GM12872 (cell line): ENCODE measurements at regions not wholly inside any gene's neighbourhood (a gene's known extent, or its start where the extent isn't known, plus 50 kb on each side); places are given as distances from the start of the nearest gene placed in this dataset.
A peak's percentile ranks its signal among the peaks of the same experiment; 100 is the strongest.

Source experiments
- TF ChIP-seq, protein P1 (sequence below): IDR thresholded peaks from 3 replicates; pipeline ENCODE4 v1.5.1; 2011; ENCODE audit warnings: low read depth, mild to moderate bottlenecking, low read length, moderate library complexity; ENCODE audit not compliant: insufficient read depth

DNA sequence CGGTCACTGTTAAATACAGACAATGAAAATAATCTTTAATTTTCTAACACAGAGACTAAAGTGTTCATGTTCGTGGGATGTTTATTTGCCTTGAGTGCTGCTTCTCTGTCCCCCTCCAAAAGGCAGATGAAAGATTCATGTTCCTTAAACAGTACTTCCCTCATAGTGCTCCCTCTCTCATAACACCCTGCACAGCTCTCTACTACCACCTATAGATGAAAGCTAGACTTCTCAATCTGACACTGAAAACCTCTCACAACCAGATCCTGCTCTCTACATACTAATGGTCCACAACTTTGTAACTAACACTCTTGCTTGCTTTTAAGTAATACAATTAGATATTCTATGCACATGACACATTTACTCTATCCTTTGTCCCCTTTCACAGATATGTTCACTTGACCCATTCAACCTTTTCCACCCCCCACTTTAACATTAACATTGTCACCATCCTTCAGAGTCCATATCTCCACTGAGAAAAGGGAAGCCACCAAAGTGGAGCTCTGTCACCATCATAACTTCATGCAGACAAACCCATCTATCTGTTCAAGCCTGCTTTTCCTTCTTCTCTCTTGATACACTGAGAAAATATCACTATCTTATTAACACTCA lies 266.4 kb upstream of the USP15 start:
- TF ChIP-seq, protein P1, sequence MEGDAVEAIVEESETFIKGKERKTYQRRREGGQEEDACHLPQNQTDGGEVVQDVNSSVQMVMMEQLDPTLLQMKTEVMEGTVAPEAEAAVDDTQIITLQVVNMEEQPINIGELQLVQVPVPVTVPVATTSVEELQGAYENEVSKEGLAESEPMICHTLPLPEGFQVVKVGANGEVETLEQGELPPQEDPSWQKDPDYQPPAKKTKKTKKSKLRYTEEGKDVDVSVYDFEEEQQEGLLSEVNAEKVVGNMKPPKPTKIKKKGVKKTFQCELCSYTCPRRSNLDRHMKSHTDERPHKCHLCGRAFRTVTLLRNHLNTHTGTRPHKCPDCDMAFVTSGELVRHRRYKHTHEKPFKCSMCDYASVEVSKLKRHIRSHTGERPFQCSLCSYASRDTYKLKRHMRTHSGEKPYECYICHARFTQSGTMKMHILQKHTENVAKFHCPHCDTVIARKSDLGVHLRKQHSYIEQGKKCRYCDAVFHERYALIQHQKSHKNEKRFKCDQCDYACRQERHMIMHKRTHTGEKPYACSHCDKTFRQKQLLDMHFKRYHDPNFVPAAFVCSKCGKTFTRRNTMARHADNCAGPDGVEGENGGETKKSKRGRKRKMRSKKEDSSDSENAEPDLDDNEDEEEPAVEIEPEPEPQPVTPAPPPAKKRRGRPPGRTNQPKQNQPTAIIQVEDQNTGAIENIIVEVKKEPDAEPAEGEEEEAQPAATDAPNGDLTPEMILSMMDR: peak; percentile 72

DNA sequence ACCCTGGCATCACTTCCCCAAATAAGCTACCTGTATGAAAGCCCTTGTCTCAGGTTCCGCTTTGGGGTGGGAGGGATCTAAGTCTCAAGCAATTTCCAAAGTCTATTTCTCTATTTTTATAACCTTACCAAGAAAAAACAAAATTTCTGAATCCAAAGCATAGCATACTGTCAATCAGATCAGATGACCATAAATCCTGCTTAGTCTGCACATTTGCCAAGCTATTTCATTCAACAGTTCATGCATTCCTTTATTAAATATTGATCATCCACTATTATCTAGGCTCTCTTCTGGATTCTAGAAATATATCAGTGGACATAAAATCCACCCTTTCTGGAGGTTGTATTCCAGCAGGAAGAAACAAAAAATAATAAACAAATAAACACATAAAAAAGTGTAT lies 263.5 kb upstream of the USP15 start:
- TF ChIP-seq, protein P1: no peak

DNA sequence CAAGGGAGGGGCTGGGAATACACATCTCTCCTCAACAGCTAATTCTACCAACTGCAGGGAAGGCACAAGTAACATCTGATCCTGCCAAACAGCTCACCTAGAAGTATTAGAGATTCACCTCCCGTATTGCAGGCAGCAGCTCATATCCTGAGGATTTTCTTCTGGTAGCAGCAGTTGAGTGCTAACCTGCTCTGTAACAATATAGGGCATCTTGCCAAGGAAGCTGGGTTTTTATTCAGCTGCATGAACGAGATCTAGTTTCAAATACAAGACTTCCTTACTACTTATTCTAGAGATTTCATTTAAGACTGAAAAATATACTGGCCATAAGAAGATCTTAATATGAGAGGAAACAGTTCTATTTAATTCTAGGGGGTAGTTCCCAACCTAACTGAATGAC lies 261.4 kb upstream of the USP15 start:
- TF ChIP-seq, protein P1: no peak

DNA sequence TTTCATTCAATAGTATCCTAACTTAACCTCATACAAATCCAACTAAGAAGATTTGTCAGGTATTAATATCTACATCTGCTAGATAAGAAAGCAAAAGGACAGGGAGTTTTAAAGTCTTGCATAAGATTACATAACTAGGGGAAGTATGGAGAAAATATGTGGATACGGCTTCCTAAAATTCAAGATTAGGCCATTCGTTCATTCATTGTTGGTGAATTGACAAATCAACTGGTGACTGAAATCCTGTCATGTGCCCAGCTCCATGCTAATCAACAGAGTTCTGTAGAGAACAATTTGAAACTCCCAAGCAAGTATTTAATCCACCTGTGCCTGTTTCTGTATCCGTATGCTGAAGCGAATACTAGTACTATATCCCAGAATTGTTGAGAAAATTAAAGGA lies 260.9 kb upstream of the USP15 start:
- TF ChIP-seq, protein P1: no peak

DNA sequence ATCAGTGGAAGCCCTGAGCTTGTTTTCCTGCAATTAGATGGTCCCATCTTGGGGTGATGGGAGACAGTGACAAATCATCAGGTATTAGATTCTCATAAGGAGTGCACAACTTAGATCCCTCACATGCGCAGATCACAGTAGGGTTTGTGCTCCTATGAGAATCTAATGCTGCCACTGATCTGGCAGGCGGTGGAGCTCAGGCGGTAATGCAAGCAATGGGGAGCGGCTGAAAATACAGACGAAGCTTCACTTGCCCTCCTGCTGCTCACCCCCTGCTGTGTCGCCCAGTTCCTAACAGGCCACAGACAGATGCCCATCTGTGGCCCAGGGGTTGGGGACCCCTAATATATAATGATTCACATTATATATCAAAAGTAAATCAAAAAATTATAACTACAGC lies 258.8 kb upstream of the USP15 start:
- TF ChIP-seq, protein P1: no peak

DNA sequence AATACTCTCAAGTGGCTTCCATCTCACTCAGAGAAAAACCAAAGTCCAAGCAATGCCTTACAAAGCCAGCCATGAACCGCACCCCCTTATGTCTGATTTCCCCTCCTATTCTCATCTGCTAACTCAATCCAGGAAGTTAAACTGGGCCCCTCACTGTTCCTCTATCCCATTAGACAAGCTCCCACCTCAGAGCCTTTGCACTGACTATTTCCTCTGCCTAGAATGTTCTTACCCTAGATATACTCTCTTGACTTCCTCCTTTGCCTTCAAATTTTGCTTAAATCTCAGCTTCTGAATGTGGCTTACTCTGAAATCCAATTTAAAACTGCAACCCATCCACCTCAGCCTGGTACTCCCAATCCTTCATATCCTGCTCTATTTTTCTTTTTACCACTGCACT lies 257.0 kb upstream of the USP15 start:
- TF ChIP-seq, protein P1: no peak

DNA sequence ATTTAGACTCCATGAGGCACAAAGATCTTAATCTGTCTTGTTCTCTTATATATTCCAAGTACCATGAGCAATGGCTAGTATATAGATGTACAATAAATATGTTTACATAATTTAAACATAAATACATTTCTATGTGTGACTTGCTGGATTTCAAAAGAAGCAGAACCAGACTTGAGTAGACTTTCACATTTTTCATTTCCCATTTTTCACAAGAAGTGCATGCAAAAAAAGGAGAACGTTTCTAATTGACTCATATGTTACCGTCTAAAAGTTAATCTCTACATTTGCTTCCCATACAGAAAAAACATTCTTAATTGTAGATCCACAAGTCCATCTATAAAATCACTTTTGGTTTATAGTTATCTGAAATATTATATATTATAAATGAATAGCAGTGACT lies 256.5 kb upstream of the USP15 start:
- TF ChIP-seq, protein P1: no peak
